ENCODE measurements at regions not wholly inside any gene's neighbourhood (a gene's known extent, or its start where the extent isn't known, plus 50 kb on each side); places are given as distances from the start of the nearest gene placed in this dataset.

DNA sequence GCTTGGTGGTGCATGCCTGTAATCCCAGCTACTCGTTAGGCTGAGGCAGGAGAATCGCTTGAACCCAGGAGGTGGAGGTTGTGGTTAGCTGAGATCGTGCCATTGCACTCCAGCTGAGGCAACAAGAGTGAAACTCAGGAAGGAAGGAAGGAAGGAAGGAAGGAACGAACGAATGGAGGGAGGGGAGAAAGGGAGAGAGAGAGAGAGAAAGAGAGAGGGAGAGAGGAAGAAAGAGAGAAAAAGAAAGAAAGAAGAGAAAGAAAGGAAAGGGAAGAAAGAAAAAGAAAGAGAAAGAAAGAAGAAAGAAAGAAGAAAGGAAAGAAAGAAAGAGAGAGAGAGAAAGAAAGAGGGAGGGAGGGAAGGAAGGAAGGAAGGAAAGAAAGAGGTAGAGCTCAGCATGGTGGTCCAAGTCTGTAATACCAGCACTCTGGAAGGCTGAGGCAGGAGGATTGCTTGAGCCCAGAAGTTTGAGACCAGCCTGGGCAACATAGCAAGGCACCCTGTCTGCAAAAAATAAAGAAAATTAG, 81.9 kb downstream of the P2RY1 start:
- TF ChIP-seq POLR2A (IDR thresholded peaks at IDR 0.05) = no peak
- TF ChIP-seq, protein P1, sequence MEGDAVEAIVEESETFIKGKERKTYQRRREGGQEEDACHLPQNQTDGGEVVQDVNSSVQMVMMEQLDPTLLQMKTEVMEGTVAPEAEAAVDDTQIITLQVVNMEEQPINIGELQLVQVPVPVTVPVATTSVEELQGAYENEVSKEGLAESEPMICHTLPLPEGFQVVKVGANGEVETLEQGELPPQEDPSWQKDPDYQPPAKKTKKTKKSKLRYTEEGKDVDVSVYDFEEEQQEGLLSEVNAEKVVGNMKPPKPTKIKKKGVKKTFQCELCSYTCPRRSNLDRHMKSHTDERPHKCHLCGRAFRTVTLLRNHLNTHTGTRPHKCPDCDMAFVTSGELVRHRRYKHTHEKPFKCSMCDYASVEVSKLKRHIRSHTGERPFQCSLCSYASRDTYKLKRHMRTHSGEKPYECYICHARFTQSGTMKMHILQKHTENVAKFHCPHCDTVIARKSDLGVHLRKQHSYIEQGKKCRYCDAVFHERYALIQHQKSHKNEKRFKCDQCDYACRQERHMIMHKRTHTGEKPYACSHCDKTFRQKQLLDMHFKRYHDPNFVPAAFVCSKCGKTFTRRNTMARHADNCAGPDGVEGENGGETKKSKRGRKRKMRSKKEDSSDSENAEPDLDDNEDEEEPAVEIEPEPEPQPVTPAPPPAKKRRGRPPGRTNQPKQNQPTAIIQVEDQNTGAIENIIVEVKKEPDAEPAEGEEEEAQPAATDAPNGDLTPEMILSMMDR (IDR thresholded peaks at IDR 0.05) = no peak
- no peak for TF ChIP-seq POLR2AphosphoS5 (IDR thresholded peaks at IDR 0.05)
